ENCODE measurements at regions not wholly inside any gene's neighbourhood (a gene's known extent, or its start where the extent isn't known, plus 50 kb on each side); places are given as distances from the start of the nearest gene placed in this dataset.

GRCh38 chr13:72230131-72230530, 363.1 kb upstream of the DACH1 start:
- no peaks in the 10 kb centered on the region for H3K27me3 ChIP-seq (ENCODE audit: insufficient read depth, poor library complexity, severe bottlenecking)
- H3K27ac ChIP-seq (replicated peaks), result no peak overlapping the region
- TF ChIP-seq SPI1 (IDR thresholded peaks at IDR 0.05; ENCODE audit: borderline replicate concordance, low read depth) (no peak), CTCF (IDR thresholded peaks at IDR 0.05; ENCODE audit: insufficient read depth, low read length) (no peak)
- no peak overlapping the region for H3K4me3 ChIP-seq (replicated peaks; ENCODE audit: insufficient read depth, low read length)
- DNase-seq (ENCODE audit: low read depth in 1 of 2, low spot score in 1 of 2), result no peak

- TF ChIP-seq SPI1 (IDR thresholded peaks at IDR 0.05; ENCODE audit: borderline replicate concordance, low read depth), result no peak
- TF ChIP-seq GABPA (IDR thresholded peaks at IDR 0.05; ENCODE audit: low read depth), result no peak
- no peak for TF ChIP-seq REST (IDR thresholded peaks at IDR 0.05; ENCODE audit: insufficient replicate concordance, low read depth)
- TF ChIP-seq POLR2AphosphoS5 (IDR thresholded peaks at IDR 0.05; ENCODE audit: low read depth), result no peak
- TF ChIP-seq CTCF (IDR thresholded peaks at IDR 0.05; ENCODE audit: insufficient read depth, low read length), result no peak
- DNase-seq (ENCODE audit: low read depth in 1 of 2, low spot score in 1 of 2), result no peak
- no peak overlapping the region for H3K4me3 ChIP-seq (replicated peaks; ENCODE audit: insufficient read depth, low read length)
- no peaks in the 10 kb centered on the region for H3K27me3 ChIP-seq (ENCODE audit: insufficient read depth, poor library complexity, severe bottlenecking)
- H3K27ac ChIP-seq (replicated peaks), result no peak overlapping the region
Observed at GRCh38 chr13:72229067-72229466, 362.1 kb upstream of the DACH1 start.

- no peaks in the 10 kb centered on the region for H3K27me3 ChIP-seq (ENCODE audit: insufficient read depth, poor library complexity, severe bottlenecking)
- H3K4me3 ChIP-seq (replicated peaks; ENCODE audit: insufficient read depth, low read length), result no peak overlapping the region
- TF ChIP-seq REST (IDR thresholded peaks at IDR 0.05; ENCODE audit: insufficient replicate concordance, low read depth) (no peak), POLR2AphosphoS5 (IDR thresholded peaks at IDR 0.05; ENCODE audit: low read depth) (no peak), CTCF (IDR thresholded peaks at IDR 0.05; ENCODE audit: insufficient read depth, low read length) (peak; percentile 80)
- peak; percentile 1 to 39 for DNase-seq (ENCODE audit: low read depth in 1 of 2, low spot score in 1 of 2)
- no peak overlapping the region for H3K27ac ChIP-seq (replicated peaks)
Observed at GRCh38 chr13:72221276-72221962, 354.4 kb upstream of the DACH1 start.

- TF ChIP-seq REST (IDR thresholded peaks at IDR 0.05; ENCODE audit: insufficient replicate concordance, low read depth) (no peak), CTCF (IDR thresholded peaks at IDR 0.05; ENCODE audit: insufficient read depth, low read length) (no peak), POLR2AphosphoS5 (IDR thresholded peaks at IDR 0.05; ENCODE audit: low read depth) (no peak)
- no peak for DNase-seq (ENCODE audit: low read depth in 1 of 2, low spot score in 1 of 2)
- H3K4me3 ChIP-seq (replicated peaks; ENCODE audit: insufficient read depth, low read length), result no peak overlapping the region
- no peak overlapping the region for H3K27ac ChIP-seq (replicated peaks)
- no peaks in the 10 kb centered on the region for H3K27me3 ChIP-seq (ENCODE audit: insufficient read depth, poor library complexity, severe bottlenecking)
Observed at GRCh38 chr13:72218966-72219365, 352.0 kb upstream of the DACH1 start.
